ENCODE measurements at regions not wholly inside any gene's neighbourhood (a gene's known extent, or its start where the extent isn't known, plus 50 kb on each side); places are given as distances from the start of the nearest gene placed in this dataset.

DNA sequence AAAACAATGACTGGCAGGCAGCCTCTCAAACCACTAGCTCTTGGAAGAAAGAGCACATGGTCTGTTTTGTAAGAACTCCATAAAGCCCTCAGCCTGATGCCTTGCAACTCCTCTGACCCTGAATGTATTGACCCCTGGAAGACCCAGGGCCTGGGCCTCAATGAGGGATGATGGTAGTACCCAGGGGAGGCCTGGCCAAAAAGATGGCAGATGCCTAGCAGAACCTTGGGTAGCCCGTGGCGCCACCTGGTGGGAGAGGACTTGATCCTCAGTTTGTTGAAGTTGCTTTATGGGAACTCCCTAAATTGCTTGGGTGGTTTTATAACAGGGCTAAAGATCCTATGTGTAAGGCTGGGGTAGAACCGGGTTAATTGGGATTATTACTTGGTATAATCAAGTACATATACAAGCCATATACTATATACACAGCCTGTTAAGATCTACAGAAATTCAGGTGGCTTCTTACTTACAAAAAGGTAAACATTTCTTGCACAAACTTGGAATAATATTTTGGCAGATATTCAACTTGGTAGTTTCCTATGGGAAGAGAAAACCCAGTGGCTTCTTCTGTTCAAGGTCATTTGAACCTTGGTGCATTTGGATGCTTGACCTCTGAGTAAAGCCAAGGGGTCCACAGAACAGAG, 95.8 kb upstream of the CACUL1 start:
- Histone ChIP-seq H3K36me3 (no peaks in the 10 kb centered on the region), H3K4me3 (no peak overlapping the region), H3K27ac (replicated peaks in 1 of 4) (no peak overlapping the region), H3K27me3 (no peaks in the 10 kb centered on the region), H3K4me1 (no peaks in the 10 kb centered on the region), H3K9me3 (no peaks in the 10 kb centered on the region)
- no peak for TF ChIP-seq POLR2AphosphoS5 (IDR thresholded peaks at IDR 0.05)
- TF ChIP-seq POLR2A (IDR thresholded peaks at IDR 0.05; ENCODE audit: low read depth), result no peak
- TF ChIP-seq, protein P1, sequence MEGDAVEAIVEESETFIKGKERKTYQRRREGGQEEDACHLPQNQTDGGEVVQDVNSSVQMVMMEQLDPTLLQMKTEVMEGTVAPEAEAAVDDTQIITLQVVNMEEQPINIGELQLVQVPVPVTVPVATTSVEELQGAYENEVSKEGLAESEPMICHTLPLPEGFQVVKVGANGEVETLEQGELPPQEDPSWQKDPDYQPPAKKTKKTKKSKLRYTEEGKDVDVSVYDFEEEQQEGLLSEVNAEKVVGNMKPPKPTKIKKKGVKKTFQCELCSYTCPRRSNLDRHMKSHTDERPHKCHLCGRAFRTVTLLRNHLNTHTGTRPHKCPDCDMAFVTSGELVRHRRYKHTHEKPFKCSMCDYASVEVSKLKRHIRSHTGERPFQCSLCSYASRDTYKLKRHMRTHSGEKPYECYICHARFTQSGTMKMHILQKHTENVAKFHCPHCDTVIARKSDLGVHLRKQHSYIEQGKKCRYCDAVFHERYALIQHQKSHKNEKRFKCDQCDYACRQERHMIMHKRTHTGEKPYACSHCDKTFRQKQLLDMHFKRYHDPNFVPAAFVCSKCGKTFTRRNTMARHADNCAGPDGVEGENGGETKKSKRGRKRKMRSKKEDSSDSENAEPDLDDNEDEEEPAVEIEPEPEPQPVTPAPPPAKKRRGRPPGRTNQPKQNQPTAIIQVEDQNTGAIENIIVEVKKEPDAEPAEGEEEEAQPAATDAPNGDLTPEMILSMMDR (IDR thresholded peaks at IDR 0.05), result peak; percentile 38 to 56 (median 39)
- TF ChIP-seq EP300 (IDR thresholded peaks at IDR 0.05), result no peak
- WGBS, result 46% methylated on average over 3 of the region's 3 CpGs
- DNase-seq (ENCODE audit: extremely low spot score), result no peak
- intact Hi-C loops (cut with DNase I), result no loop called here

DNA sequence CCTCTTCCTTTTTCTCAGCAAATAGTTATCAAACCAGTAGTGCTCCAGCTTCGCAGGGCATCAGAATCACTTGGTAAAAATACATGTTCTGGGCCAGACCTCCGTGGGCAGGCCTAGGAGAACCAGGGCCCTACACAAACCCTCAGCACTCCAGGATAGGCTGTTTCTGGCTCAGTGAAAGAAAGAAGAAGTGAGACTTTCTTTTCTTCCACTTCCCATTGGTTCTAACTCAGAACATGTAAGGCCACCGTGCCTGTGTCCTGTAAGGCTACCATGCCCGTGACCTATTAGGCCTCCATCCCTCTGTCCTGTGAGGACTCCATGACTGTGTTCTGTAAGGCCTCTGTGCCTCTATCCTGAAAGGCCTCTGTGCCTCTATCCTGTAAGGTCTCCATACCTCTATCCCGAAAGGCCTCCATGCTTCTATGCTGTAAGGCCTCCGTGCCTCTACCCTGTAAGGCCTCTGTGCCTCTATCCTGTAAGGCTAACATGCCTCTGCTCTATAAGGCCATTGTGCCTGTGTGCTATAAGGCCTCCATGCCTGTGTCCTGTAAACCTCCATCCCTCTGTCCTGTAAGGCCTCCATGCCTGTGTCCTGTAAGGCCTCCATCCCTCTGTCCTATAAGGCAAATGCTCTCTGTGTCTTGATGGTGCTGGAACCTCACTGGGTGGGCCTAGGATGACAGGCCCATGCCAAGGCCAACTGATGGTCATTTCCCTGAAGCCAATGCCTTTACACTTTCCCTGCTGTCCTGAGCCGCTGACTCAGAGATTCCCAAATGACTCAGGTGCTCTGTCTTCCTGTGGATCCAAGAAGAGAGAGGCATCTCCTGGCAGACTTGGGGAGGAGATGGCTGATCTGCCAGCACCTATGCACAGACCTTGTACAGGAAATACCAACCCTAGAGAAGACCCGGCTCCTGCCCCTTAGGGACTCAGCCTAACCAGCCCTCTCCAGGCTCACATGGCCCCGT, 96.6 kb upstream of the CACUL1 start:
- Histone ChIP-seq H3K9me3 (no peaks in the 10 kb centered on the region), H3K4me1 (no peaks in the 10 kb centered on the region), H3K36me3 (no peaks in the 10 kb centered on the region), H3K27ac (replicated peaks in 1 of 4) (no peak overlapping the region), H3K4me3 (no peak overlapping the region), H3K27me3 (no peaks in the 10 kb centered on the region)
- no peak for DNase-seq (ENCODE audit: extremely low spot score)
- WGBS, result 90% methylated on average over 9 of the region's 9 CpGs
- TF ChIP-seq, protein P1 (IDR thresholded peaks at IDR 0.05), result no peak
- TF ChIP-seq POLR2AphosphoS5 (IDR thresholded peaks at IDR 0.05) (no peak), EP300 (IDR thresholded peaks at IDR 0.05) (no peak), POLR2A (IDR thresholded peaks at IDR 0.05; ENCODE audit: low read depth) (no peak)
- intact Hi-C loops (cut with DNase I), result no loop called here

DNA sequence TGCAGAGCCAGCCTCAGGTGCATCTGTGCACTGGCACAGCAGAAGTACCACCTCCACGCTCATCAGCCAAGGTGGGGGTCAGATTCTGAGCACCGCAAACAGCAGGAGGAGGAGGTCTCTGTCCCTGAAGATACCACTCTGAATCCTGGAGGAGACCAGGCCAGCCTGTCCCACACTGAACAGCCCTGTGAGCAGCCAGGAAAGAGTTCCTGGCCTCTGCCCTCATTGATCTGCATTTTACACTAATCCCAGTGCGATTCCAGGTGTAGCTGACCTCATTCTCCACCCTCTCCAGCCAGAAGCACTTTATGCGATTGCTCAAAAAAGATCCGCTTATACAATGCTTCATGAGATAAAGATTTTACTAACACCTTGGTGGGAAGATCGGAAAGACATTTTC, 99.1 kb upstream of the CACUL1 start:
- TF ChIP-seq POLR2A (IDR thresholded peaks at IDR 0.05; ENCODE audit: low read depth) (no peak), POLR2AphosphoS5 (IDR thresholded peaks at IDR 0.05) (no peak), EP300 (IDR thresholded peaks at IDR 0.05) (no peak)
- TF ChIP-seq, protein P1 (IDR thresholded peaks at IDR 0.05), result no peak
- no peaks in the 10 kb centered on the region for H3K36me3 ChIP-seq

DNA sequence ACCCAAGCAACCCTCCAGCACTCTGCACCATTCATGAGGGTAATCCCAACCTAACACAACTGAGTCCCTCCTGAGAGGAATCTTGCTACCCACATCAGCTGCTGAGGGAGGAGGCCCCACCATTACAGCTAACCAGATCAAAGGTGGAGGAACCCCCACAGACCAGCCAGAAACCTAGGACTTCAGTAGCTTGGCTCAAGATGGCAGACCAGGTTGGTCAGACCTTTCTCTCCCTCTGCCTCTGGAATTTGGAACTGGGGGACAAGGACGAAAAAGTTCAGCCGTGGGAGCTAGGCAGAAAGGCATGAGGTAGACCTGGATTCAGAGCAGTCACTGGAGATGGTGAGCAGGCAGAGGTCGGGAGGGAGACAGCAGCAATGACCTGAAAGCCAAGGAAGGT, 101.3 kb upstream of the CACUL1 start:
- no peaks in the 10 kb centered on the region for H3K36me3 ChIP-seq
- no peaks in the 10 kb centered on the region for H3K27me3 ChIP-seq
- H3K9me3 ChIP-seq, result no peaks in the 10 kb centered on the region
- peak; percentile 78 for DNase-seq (ENCODE audit: extremely low spot score)
- TF ChIP-seq POLR2AphosphoS5 (IDR thresholded peaks at IDR 0.05), result no peak
- TF ChIP-seq POLR2A (IDR thresholded peaks at IDR 0.05; ENCODE audit: low read depth), result no peak
- TF ChIP-seq EP300 (IDR thresholded peaks at IDR 0.05), result no peak
- TF ChIP-seq, protein P1 (IDR thresholded peaks at IDR 0.05), result no peak
- 89% methylated on average over 3 of the region's 3 CpGs for WGBS
- no peak overlapping the region for H3K27ac ChIP-seq (replicated peaks in 1 of 4)
- no peak overlapping the region for H3K4me3 ChIP-seq
- H3K4me1 ChIP-seq, result no peaks in the 10 kb centered on the region
- intact Hi-C loops (cut with DNase I), result no loop called here

More for the DNA sequence above, 99.1 kb upstream of the CACUL1 start:
- peak; percentile 84 for DNase-seq (ENCODE audit: extremely low spot score)
- Histone ChIP-seq H3K27ac (replicated peaks in 1 of 4) (no peak overlapping the region), H3K9me3 (no peaks in the 10 kb centered on the region), H3K27me3 (no peaks in the 10 kb centered on the region), H3K4me3 (no peak overlapping the region), H3K4me1 (no peaks in the 10 kb centered on the region)
- WGBS, result 94% methylated on average over 6 of the region's 6 CpGs
- intact Hi-C loops (cut with DNase I), result no loop called here
